Body of pancreas (tissue), 4 donors: ENCODE measurements at regions not wholly inside any gene's neighbourhood (a gene's known extent, or its start where the extent isn't known, plus 50 kb on each side); places are given as distances from the start of the nearest gene placed in this dataset.

ENCODE experiments used
- ATAC-seq: fragments of 150-250 bp; one replicate; pipeline ENCODE4 v1.9.1; 2016
- DNase-seq, 4 donors: peaks; one replicate each; pipeline ENCODE4 v3.0.0-alpha.2; 2019
- H3K27ac ChIP-seq, 4 donors: fragments of 200-600 bp; sonication (generic); 1 replicate in 3 of 4; 2 replicates in 1 of 4; pipeline versions ENCODE4 v1.5.1 to v1.6.1; 2016 to 2019; ENCODE audit warnings: mild to moderate bottlenecking in 1 of 4, mixed read lengths in 1 of 4, moderate library complexity in 1 of 4
- H3K27me3 ChIP-seq, 2 donors: fragments of 200-600 bp; sonication (generic); one replicate each; pipeline ENCODE4 v1.6.0; 2016; ENCODE audit warnings: mild to moderate bottlenecking in 1 of 2
- H3K36me3 ChIP-seq, 2 donors: fragments of 200-600 bp; sonication (generic); replicated peaks in 1 of 2; 2 replicates each; pipeline ENCODE4 v1.5.1; 2016; ENCODE audit warnings: low read depth in 2 of 2; ENCODE audit not compliant: insufficient read depth in 1 of 2
- H3K4me1 ChIP-seq: fragments of 200-600 bp; sonication (generic); one replicate; pipeline ENCODE4 v1.6.0; 2016
- H3K4me3 ChIP-seq, 2 donors: fragments of 200-600 bp; sonication (generic); 1 replicate in 1 of 2; 2 replicates in 1 of 2; pipeline ENCODE4 v1.5.1; 2016 to 2019
- H3K9me3 ChIP-seq, 3 donors: fragments of 200-600 bp; sonication (generic); 1 replicate in 2 of 3; 2 replicates in 1 of 3; pipeline ENCODE4 v1.5.1; 2016
- POLR2A ChIP-seq, 3 donors: fragments of 450-650 bp; IDR thresholded peaks; one replicate each; pipeline ENCODE4 v1.6.1; 2016; ENCODE audit warnings: antibody characterized with exemption in 3 of 3, mild to moderate bottlenecking in 2 of 3
- WGBS, 2 donors: methylation state at CpG; one replicate each; pipeline ENCODE4 v1.1.5; 2017; 5-methylcytosine and 5-hydroxymethylcytosine counted together
- intact Hi-C: fragments of 100-400 bp; cut with DNase I; formaldehyde crosslinking; loops from one replicate; pipeline ENCODE4 v1.15.1; 2023
- TF ChIP-seq, protein P1 (sequence below), 7 experiments: fragments of 450-650 bp in 4 of 7; fragments of 200-600 bp in 3 of 7; sonication (generic) in 3 of 7; IDR thresholded peaks; one replicate each; pipeline ENCODE4 v1.5.1; 2016 to 2019; ENCODE audit warnings: antibody characterized with exemption in 7 of 7

DNA sequence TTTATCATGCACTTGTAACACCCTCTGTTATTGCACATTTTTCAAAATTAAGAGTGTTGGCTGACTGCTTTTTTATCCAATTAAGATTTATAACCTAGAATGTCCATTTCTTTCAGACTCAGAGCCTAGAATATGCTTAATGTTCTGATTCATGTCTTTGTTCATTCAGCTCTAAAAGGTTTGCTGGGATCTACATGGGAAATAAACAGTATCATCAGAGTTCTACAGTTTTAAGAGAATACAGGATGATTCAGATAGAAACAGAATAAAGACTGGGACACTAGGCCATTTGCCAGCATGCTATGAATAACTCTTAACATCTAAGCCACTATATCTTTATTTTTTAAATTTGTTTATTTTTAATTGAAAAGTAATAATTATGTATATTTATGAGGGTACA is 713.7 kb upstream of the CHAC2 start:
- H3K27me3 ChIP-seq, result no peaks in the 10 kb centered on the region
- no peak overlapping the region for H3K27ac ChIP-seq
- intact Hi-C loops, result no loop called here
- H3K9me3 ChIP-seq, result no peaks in the 10 kb centered on the region
- H3K4me1 ChIP-seq, result no peaks in the 10 kb centered on the region
- H3K4me3 ChIP-seq, result no peak overlapping the region
- TF ChIP-seq, protein P1, sequence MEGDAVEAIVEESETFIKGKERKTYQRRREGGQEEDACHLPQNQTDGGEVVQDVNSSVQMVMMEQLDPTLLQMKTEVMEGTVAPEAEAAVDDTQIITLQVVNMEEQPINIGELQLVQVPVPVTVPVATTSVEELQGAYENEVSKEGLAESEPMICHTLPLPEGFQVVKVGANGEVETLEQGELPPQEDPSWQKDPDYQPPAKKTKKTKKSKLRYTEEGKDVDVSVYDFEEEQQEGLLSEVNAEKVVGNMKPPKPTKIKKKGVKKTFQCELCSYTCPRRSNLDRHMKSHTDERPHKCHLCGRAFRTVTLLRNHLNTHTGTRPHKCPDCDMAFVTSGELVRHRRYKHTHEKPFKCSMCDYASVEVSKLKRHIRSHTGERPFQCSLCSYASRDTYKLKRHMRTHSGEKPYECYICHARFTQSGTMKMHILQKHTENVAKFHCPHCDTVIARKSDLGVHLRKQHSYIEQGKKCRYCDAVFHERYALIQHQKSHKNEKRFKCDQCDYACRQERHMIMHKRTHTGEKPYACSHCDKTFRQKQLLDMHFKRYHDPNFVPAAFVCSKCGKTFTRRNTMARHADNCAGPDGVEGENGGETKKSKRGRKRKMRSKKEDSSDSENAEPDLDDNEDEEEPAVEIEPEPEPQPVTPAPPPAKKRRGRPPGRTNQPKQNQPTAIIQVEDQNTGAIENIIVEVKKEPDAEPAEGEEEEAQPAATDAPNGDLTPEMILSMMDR (IDR thresholded peaks at IDR 0.05), result no peak
- no peak for TF ChIP-seq POLR2A (IDR thresholded peaks at IDR 0.05)
- DNase-seq (no peak), ATAC-seq (no peak)
- H3K36me3 ChIP-seq, result no peaks in the 10 kb centered on the region

DNA sequence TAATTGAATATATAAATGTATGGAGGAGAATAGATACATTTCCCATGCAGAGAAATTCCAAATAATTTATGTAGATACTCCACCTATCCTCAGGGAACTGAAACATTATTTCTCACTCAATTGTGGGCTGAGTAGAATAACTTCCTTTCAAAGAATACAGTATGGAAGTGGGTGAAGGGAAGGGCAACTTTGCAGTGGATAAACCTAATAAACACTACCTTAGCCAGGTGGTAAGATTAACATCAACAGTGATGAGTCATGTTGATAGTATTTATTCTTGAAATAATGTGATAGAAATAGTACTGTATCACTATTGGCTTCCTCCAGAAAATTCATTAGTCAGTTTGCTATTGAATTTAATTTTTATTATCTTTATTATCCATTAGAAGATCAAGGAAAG is 716.4 kb upstream of the CHAC2 start:
- Histone ChIP-seq H3K4me1 (no peaks in the 10 kb centered on the region), H3K36me3 (no peaks in the 10 kb centered on the region), H3K27me3 (no peaks in the 10 kb centered on the region), H3K4me3 (no peak overlapping the region), H3K9me3 (no peaks in the 10 kb centered on the region), H3K27ac (no peak overlapping the region)
- TF ChIP-seq, protein P1 (IDR thresholded peaks at IDR 0.05), result no peak
- TF ChIP-seq POLR2A (IDR thresholded peaks at IDR 0.05), result no peak
- DNase-seq (no peak), ATAC-seq (no peak)
- intact Hi-C loops, result no loop called here

DNA sequence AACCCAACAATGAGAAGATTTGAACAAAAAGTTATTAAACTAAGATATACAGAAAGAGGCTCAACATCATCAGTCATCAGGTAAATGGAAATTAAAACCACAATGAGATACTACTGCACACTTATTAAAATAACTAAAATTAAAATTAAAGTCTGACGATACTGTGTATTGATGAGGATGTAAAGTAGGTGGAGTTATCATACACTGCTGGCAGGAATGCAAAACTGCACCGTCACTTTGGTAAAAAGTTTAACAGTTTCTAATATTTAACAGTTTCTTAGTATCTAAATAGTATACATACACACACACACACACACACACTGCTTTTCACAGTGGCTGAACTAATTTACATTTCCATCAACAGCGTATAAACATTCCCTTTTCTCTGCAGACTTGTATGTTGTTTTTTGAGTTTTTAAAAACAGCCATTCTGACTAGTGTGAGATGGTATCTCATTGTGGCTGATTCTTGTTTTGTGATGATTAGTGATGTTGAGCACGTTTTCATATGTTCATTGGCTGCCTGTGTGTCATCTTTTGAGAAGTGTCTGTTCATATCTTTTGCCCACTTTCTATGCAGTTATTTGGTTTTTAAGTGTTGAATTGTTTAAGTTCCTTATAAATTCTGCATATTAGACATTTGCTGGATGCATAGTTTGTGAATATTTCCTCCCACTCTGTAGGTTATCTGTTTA is 726.9 kb upstream of the CHAC2 start:
- no peaks in the 10 kb centered on the region for H3K4me1 ChIP-seq
- H3K9me3 ChIP-seq, result no peaks in the 10 kb centered on the region
- no peaks in the 10 kb centered on the region for H3K27me3 ChIP-seq
- no peak overlapping the region for H3K4me3 ChIP-seq
- TF ChIP-seq, protein P1 (IDR thresholded peaks at IDR 0.05), result no peak
- no peak for TF ChIP-seq POLR2A (IDR thresholded peaks at IDR 0.05)
- ATAC-seq (no peak), DNase-seq (no peak)
- no peaks in the 10 kb centered on the region for H3K36me3 ChIP-seq
- 82 to 89% methylated on average over 4 of the region's 4 CpGs for WGBS, 2 donors
- no peak overlapping the region for H3K27ac ChIP-seq
- intact Hi-C loops, result no loop called here

DNA sequence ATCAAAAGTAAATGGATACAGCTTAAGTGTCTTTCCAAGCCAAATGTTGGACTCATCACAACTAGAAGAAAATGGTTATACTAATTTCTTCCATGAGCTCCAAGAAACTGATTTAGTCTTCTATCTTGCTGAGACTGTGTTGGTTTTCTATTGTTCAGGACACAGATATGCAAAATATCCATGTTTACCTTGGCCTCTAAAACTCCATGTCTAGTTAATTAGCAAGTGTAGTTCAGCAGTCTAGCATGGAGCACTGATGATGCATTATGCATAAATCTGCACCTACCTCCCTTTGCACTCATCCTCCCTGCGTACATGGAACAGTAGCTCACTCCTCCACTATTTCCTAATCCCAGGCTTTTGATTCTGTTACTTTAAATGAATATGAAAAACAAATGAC is 731.4 kb upstream of the CHAC2 start:
- H3K9me3 ChIP-seq, result no peaks in the 10 kb centered on the region
- no peak overlapping the region for H3K4me3 ChIP-seq
- intact Hi-C loops, result no loop called here
- DNase-seq (no peak), ATAC-seq (no peak)
- no peaks in the 10 kb centered on the region for H3K36me3 ChIP-seq
- H3K4me1 ChIP-seq, result no peaks in the 10 kb centered on the region
- H3K27ac ChIP-seq, result no peak overlapping the region
- no peaks in the 10 kb centered on the region for H3K27me3 ChIP-seq
- WGBS, 2 donors, result 89 to 91% methylated on average over 1 of the region's 1 CpG
- TF ChIP-seq POLR2A (IDR thresholded peaks at IDR 0.05), result no peak
- TF ChIP-seq, protein P1 (IDR thresholded peaks at IDR 0.05), result no peak

DNA sequence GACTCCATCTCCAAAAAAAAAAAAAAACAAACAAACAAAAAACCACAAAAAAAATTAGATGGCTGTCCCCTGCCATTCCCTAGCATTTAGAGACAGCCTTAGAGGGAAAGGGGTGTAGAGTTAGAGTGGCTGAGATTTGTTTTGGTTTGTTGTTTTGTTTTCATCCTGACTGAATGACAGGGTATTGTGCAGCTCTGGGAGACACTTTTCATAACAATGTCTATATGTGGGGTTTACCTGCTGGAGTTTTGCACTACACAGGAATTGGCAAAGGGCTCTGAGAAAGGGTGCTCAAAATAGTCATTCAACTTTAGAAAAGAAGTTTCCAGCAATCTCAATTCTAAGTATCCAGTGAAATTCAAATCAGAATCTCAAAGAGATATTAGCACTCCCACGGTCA is 732.5 kb upstream of the CHAC2 start:
- TF ChIP-seq POLR2A (IDR thresholded peaks at IDR 0.05), result no peak
- TF ChIP-seq, protein P1 (IDR thresholded peaks at IDR 0.05), result no peak
- H3K4me1 ChIP-seq, result no peaks in the 10 kb centered on the region
- H3K27ac ChIP-seq, result no peak overlapping the region
- no peak for ATAC-seq
- intact Hi-C loops, result no loop called here
- no peaks in the 10 kb centered on the region for H3K9me3 ChIP-seq
- H3K27me3 ChIP-seq, result no peaks in the 10 kb centered on the region
- no peaks in the 10 kb centered on the region for H3K36me3 ChIP-seq
- 81 to 85% methylated on average over 1 of the region's 1 CpG for WGBS, 2 donors
- H3K4me3 ChIP-seq, result no peak overlapping the region
- DNase-seq, result no peak
